Loucy (cell line): ENCODE measurements at regions not wholly inside any gene's neighbourhood (a gene's known extent, or its start where the extent isn't known, plus 50 kb on each side); places are given as distances from the start of the nearest gene placed in this dataset.

Experiments used
- EZH2phosphoT487 ChIP-seq: fragments of 200-600 bp; IDR thresholded peaks from 2 replicates; pipeline ENCODE4 v1.6.1; 2018; ENCODE audit warnings: antibody characterized with exemption, mild to moderate bottlenecking, moderate library complexity, borderline replicate concordance
- TF ChIP-seq, protein P1 (sequence below): fragments of 200-600 bp; sonication (generic); conservative IDR thresholded peaks from 2 replicates; pipeline ENCODE4 v1.5.1; 2014; ENCODE audit warnings: mild to moderate bottlenecking, antibody characterized with exemption, low read length

DNA sequence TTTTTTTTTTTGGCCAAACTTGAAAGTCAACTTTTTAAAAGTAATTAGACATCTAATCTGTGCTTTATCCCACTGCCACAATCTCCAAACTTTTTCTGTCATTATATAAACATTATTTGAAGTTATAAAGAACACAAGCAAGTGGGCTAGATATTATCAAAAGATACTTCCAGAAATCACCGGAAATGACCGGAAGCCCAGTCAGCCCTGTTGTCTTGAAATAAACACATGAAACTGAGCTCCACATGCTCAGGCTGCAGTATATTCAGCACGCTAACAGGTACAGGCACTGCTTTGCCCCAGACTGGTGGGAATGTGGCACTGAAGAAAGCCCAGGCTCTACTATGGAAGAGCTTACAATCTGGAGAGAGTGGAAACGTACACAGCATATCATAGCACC lies 158.9 kb upstream of the PLEKHG7 start:
- TF ChIP-seq, protein P1, sequence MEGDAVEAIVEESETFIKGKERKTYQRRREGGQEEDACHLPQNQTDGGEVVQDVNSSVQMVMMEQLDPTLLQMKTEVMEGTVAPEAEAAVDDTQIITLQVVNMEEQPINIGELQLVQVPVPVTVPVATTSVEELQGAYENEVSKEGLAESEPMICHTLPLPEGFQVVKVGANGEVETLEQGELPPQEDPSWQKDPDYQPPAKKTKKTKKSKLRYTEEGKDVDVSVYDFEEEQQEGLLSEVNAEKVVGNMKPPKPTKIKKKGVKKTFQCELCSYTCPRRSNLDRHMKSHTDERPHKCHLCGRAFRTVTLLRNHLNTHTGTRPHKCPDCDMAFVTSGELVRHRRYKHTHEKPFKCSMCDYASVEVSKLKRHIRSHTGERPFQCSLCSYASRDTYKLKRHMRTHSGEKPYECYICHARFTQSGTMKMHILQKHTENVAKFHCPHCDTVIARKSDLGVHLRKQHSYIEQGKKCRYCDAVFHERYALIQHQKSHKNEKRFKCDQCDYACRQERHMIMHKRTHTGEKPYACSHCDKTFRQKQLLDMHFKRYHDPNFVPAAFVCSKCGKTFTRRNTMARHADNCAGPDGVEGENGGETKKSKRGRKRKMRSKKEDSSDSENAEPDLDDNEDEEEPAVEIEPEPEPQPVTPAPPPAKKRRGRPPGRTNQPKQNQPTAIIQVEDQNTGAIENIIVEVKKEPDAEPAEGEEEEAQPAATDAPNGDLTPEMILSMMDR, result no peak
- no peak for TF ChIP-seq EZH2phosphoT487
